ENCODE measurements at regions not wholly inside any gene's neighbourhood (a gene's known extent, or its start where the extent isn't known, plus 50 kb on each side); places are given as distances from the start of the nearest gene placed in this dataset.

- peak in 3 of 5 experiments; percentile 30 to 51 (median 48) for TF ChIP-seq CTCF (IDR thresholded peaks at IDR 0.05)
- TF ChIP-seq POLR2A (IDR thresholded peaks at IDR 0.05): no peak
- no peak for TF ChIP-seq EP300 (IDR thresholded peaks at IDR 0.05; ENCODE audit: low read depth)
- TF ChIP-seq POLR2AphosphoS5 (IDR thresholded peaks at IDR 0.05): no peak
Measured at GRCh38 chr3:76585794-76586392, 454.0 kb upstream of the ROBO2 start.

All from transverse colon (tissue), 4 donors.